Endothelial cell of umbilical vein (primary cell): ENCODE measurements at regions not wholly inside any gene's neighbourhood (a gene's known extent, or its start where the extent isn't known, plus 50 kb on each side); places are given as distances from the start of the nearest gene placed in this dataset.

Experiments used
- JUN ChIP-seq: IDR thresholded peaks from 2 replicates; pipeline ENCODE4 v1.6.1; 2011; ENCODE audit warnings: borderline replicate concordance, low read depth; ENCODE audit not compliant: insufficient read length, insufficient read depth
- MAX ChIP-seq: IDR thresholded peaks from 2 replicates; pipeline ENCODE4 v1.6.1; 2011; ENCODE audit not compliant: insufficient read depth, insufficient read length
- POLR2A ChIP-seq: IDR thresholded peaks from 2 replicates; pipeline ENCODE4 v1.6.1; 2012; ENCODE audit warnings: low read depth, mild to moderate bottlenecking, control low read depth, low read length
- POLR2AphosphoS5 ChIP-seq: IDR thresholded peaks from 2 replicates; pipeline ENCODE4 v1.6.1; 2012; ENCODE audit warnings: low read depth, mild to moderate bottlenecking, control low read depth, low read length, moderate library complexity; ENCODE audit not compliant: insufficient read depth
- TF ChIP-seq, protein P1 (sequence below), 2 donors: IDR thresholded peaks; 1 replicate in 1 of 2; 2 replicates in 1 of 2; pipeline ENCODE4 v1.5.1; 2011; ENCODE audit warnings: low read length in 2 of 2, mild to moderate bottlenecking in 2 of 2, moderate library complexity in 2 of 2, control low read depth in 1 of 2, inconsistent platforms in 1 of 2, low read depth in 1 of 2; ENCODE audit not compliant: insufficient read depth in 1 of 2; ENCODE audit errors: extremely low read depth in 1 of 2

GRCh38 chr9:16992138-16992537 is 121.7 kb upstream of the BNC2 start:
- TF ChIP-seq POLR2AphosphoS5: no peak
- TF ChIP-seq, protein P1, sequence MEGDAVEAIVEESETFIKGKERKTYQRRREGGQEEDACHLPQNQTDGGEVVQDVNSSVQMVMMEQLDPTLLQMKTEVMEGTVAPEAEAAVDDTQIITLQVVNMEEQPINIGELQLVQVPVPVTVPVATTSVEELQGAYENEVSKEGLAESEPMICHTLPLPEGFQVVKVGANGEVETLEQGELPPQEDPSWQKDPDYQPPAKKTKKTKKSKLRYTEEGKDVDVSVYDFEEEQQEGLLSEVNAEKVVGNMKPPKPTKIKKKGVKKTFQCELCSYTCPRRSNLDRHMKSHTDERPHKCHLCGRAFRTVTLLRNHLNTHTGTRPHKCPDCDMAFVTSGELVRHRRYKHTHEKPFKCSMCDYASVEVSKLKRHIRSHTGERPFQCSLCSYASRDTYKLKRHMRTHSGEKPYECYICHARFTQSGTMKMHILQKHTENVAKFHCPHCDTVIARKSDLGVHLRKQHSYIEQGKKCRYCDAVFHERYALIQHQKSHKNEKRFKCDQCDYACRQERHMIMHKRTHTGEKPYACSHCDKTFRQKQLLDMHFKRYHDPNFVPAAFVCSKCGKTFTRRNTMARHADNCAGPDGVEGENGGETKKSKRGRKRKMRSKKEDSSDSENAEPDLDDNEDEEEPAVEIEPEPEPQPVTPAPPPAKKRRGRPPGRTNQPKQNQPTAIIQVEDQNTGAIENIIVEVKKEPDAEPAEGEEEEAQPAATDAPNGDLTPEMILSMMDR (IDR thresholded peaks at IDR 0.05; ENCODE audit: extremely low read depth in 1 of 2, insufficient read depth in 1 of 2, low read depth in 1 of 2, low read length in 2 of 2): no peak
- TF ChIP-seq POLR2A: no peak
- no peak for TF ChIP-seq MAX
- no peak for TF ChIP-seq JUN
